ACHN (cell line): ENCODE measurements at regions not wholly inside any gene's neighbourhood (a gene's known extent, or its start where the extent isn't known, plus 50 kb on each side); places are given as distances from the start of the nearest gene placed in this dataset.

Source experiments
- DNase-seq: peaks from one replicate; pipeline ENCODE4 v3.0.0-alpha.2; 2015
- in situ Hi-C: cut with HindIII; loops from 2 replicates; pipeline ENCODE4 v1.10.0; 2017; ENCODE audit warnings: low sequenced_read_pairs, low pct_ligation_motif_present, low pct_unique_long_range_greater_than_20kb

DNA sequence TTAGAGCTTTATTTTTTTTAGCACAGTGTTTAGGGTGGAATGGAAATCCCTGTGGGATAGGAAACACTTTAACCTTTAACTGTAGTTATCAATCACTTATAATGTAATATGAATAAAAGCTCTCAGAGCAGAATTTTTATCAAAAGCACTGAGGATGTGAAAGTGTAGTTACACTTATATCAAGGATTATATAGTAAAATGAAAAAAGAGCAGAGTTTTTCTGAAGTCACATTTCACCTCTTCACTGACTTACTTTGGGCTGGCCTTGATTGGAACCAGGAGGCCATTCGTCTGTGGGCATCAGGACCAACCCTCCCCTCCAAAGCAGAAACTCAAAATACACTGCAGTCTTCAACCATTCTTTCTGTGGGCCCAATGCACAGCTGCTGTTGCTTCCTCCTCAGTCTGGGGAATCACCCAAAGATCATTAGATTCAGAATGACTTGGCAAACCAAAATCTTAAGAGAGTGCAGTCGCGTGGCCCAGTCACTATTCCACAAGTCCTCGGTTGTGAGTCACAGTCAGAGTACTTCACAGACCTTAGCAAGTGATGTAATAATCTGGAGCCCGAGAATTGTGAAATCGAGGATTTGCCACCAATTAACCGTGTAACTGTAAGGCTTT lies 132.6 kb upstream of the COL8A1 start:
- DNase-seq = peak; percentile 41
- in situ Hi-C loops = no loop called here

DNA sequence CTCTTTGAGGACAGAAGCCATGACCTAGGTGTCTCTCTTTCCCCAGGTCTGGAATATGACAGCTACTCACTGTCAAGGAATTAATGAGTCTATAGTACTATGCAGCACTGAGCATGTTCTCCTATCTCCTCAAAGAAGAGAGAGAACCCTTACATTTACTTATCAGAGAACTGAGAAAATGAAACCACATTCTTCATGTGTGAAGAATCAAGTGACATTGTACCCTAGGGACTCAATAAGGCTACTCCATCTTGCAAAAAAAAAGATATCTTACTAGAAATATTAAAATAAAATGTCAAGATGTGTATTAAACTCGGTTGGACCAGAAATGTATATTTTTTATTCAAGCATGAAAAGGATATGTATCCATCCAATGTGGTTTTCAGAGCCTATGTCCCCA lies 133.2 kb upstream of the COL8A1 start:
- DNase-seq = no peak
- in situ Hi-C loops = no loop called here

DNA sequence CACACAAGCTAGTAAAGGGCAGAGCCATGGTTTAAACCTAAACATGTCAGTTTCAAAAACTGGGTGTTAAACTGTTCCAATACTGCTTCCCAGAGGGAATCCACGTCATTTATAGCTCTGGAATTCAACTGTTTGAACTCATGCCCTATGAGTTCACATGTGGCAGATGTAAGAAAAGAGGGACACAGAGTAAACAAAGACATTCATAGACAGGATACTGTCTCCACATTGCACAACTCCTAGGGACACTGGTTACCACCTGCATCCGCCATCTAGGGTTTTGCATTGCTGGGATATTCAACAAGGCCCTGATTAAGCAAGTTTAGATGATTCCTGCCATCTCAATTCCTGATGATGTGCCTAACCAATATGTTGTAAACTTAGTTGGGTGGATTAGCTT lies 134.1 kb upstream of the COL8A1 start:
- in situ Hi-C loops = no loop called here
- no peak for DNase-seq

DNA sequence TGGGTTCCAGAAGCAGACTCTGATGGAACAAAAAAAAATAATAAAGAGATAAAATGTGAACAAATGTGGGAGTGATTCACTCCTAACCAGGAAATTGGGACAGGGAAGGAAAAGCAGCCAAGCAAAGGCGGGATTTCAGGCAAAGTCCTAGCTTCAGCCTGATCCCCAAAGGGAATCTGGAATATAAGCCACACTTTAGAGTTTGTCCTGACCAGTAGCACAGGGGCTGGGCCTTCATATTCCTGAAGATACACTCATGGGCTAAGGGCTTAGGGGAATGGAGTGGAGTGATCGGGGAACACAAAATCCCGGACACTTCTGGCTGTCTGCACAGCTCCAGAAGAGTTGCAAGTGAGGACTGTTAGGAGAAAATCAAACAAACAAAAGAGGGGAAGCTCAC lies 135.0 kb upstream of the COL8A1 start:
- DNase-seq = no peak
- in situ Hi-C loops = no loop called here

DNA sequence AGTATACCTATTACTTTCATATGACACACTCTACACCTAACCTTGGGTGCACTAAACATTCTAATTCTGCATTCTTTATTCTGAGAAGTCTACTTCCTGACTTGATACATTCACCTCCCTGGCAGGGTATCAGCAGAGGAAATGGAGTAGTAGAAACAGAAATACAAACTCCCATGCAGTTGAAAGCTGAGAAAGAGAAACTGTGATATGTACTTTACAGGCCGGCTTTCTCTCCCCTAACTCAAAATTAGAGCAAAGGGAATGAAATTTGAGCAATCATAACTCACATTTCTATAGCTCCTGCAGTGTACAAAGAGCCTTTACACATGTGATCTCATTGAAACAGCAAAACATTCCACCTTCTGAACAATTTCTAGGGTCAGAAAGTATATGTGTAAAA lies 135.5 kb upstream of the COL8A1 start:
- in situ Hi-C loops = no loop called here
- DNase-seq = no peak

DNA sequence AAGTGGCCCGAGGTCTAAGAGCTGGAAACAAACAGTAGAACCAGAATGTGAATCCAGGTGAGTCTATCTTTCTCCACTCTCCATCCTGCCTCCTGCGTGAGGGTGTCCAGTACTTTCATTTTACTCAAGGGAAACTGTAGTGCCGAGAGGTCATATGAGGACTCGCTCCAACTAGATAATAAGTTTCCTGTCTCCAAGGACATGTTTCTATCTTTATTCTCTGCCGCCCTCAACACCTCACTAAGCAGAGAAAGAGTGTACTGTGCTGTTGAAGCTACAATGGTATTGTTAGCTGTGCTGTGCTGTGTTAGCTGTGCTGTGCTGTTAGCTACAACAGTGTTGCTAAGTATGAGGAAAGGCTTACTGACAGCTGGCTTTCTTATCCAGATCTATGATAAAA lies 137.9 kb upstream of the COL8A1 start:
- no peak for DNase-seq
- in situ Hi-C loops = no loop called here

DNA sequence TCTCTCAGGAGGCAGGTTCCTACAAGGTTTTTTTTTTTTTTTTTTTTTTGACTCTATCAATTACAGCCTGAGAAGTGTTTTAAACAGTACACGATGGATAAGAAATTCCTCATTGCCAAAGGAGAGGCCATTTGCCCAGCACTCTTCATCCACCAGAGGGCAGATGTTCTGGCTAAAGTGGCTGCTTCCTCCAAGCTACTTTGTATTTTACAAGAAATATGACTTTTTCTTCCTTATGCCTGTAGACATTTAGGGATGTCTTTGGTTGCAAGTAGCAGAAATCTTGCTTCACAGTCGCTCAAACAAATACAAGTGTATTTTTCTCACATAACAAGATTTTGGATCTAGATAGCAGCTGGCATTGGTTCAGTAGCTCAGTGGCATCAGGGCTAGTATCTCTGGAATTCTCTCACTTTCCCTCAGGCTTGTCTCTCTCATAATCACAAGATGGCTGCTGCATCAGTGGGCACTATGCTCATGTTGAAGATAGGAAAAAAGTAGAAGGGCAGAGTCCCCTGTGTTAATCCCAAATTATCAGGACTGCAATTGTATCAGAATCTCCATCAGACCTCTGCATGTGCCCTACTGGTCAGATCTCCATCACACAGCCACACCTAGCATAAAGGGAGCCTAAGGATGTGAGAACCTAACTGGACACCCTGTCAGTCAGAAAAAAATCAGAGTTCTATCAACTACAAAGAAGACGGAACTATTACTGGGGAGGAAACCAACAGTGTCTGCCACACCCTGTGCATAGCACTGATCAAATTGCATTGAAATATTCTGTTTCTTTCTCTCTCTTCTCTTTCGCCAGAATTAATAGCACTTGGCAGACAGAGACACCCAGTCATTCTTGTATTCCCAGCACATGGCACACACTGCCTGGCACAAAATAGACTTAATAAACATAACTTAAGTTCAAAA lies 138.9 kb upstream of the COL8A1 start:
- DNase-seq = peak; percentile 58
- in situ Hi-C loops = no loop called here

DNA sequence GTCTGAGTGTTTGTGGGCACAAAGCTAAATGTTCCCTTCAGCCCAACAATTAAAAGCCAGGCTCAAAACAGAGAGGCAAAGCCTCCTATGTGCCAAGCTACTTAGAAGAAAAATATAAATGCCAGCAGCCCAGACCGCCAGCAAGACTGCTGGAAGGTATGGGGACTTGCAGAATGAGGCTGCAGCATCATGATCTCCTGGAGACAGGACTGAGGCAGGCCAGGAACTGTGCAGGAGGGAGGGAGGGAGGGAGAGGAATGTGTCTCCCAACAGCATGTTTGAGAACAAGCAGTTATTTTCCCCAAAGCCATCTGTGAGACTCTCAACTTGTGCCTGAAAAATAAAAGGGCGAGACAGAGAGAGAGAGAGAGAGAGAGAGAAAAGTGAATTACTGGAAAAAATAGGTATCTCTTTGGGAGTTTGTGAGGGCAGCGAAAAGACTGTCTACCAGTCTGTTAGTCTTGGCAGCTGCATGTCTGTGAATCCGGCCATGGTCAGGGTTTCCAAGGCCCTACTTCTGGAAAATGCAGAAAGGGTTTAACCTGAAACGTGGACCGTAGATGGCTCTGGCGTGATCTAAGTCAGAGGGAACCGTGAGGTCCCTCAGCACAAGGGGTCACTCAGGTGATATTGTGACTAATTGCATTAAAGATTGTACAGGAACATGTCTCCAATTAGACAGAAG lies 139.7 kb upstream of the COL8A1 start:
- in situ Hi-C loops = no loop called here
- no peak for DNase-seq

DNA sequence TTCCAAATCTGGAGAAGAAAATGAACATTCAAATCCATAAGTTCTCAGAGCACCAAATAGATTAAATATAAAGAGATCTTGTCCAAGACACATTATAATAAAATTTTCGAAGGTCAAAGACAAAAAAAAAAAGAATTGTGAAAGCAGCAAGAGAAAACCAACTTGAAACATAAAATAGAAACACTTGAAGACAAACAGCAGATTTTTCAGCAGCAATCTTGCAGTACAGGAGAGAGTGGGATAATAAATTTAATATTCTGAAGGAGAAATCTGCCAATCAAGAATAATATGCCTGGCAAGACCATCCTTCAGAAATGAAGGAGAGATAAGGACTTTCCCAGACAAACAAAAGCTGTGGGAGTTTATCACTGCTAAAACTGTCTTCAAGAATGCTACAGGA lies 150.5 kb upstream of the COL8A1 start:
- in situ Hi-C loops = no loop called here
- no peak for DNase-seq

DNA sequence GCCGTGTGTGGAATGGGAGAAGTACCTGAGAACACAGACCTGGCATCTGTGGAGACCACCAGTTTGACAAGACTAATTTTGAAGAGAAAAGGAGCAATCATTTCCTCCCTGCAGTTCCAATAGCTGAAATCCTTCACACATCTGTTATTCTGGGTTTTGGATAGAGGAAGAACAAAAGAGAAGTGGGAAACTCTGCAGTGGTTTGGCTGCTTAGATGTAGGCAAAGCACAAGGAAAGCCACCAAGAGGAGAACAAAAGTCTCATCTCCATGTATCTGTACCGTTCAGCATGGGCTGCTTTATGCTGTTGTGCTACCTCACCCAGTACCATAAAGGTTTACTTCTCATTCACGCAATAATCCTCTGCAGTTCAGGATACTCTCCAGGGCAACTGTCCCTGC lies 153.1 kb upstream of the COL8A1 start:
- in situ Hi-C loops = no loop called here
- DNase-seq = no peak

DNA sequence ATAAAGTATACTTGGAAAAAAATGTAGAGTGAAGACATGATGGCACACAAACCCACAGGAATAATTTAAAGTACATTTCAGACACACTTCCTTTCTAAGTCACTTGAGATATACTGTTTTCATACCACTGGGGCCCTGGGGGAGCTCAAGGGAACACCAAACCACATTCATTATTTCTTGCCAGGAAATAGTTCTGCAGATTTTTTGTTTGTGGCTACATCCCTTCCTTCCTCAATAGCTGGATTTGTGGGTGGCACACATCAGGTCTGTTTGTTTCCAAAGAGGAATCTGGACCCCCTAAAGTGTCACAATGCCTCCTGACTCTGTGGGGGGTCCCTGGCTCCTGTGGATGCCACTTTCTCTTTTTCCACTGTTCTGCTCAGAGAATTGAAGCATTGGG lies 153.5 kb upstream of the COL8A1 start:
- DNase-seq = no peak
- in situ Hi-C loops = no loop called here

DNA sequence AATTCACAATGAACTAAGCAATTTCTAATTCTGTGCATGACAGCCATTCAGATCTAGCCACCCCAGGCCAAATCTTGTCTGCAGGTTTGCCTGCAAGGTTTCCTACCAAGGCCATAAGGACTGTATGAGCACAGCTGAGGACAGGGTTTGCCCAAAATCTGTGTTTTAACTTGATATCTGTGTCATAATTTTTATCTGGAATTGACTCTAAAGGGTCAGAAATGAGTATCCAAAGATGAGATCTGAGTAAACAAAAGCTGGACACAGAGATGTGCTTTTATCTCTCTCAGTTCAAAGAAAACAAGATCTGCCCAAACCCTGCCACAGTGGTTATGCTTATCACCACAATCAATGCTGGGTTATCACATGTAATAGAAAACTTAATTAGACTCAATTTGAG lies 154.6 kb upstream of the COL8A1 start:
- in situ Hi-C loops = no loop called here
- no peak for DNase-seq

DNA sequence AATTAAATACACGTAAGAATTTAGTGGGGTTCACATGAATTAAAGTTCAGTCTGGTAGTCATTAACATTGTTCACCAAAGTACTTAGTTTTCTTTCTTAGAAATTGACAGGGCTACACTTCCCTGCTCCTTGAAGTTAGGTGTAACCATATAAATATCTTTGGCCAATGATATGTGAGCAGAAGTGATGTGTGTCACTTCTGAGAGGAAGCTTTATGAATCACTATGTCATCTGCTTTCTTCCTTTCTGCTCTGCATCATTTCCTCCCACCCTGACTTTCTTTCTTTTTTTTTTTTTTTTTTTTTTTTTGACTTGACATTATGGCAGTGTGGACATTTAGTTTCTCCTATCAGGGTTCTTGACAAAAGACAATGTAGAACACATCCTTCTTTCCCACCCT lies 156.2 kb upstream of the COL8A1 start:
- no peak for DNase-seq
- in situ Hi-C loops = no loop called here

DNA sequence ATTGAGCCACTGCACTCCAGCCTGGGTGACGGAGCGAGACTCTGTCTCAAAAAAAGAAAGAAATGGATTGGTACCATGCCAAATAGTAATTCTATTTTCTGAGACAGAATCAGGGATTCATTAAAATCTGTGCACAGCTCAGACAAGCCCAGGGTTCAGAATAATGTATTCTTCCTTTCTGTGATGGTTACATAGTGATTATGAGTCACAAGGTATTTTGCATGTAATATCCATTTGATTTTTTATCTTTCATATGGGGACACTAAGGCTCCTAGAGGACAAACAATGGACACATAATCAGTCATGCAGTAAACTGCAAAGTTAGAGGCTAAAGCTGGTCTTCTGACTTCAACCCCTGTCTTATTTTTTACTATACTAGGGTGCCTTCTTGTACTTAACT lies 156.8 kb upstream of the COL8A1 start:
- in situ Hi-C loops = no loop called here
- DNase-seq = no peak

DNA sequence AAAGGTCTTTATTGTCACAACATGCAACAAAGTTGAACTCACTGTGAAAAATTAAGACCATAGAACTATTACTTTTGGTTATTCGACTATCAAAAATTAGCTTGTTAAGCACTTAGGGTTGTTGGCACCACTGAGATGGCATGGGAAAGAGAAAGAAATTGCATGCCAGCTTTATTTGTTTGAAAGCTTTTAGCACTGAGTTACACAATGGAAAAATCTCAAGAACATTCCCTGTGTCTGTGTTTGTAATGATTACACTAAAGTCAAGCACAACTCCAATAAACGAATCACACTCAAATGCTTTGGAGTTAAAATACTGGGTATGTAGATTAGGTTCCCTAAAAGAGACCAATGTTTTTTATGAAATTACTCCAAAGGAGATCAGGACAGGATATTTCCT lies 158.6 kb upstream of the COL8A1 start:
- DNase-seq = no peak
- in situ Hi-C loops = no loop called here

DNA sequence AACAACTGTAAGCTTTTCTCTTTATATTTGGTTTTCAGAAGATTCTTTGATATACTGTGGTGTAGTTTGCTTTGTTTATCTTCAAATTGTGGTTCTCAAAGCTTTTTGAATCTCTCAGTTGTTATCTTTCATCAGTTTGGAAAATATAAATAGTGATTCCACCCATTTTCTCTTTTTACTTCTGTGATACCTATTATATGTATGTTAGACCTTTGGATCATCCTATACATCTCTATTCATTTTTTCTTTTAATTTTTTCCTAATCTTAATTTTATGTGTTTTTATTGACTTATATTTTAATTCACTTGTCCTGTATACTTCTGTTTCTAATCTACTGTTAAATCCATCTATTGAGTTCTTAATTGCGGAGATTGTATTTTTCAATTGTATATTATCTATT lies 160.7 kb upstream of the COL8A1 start:
- in situ Hi-C loops = no loop called here
- DNase-seq = no peak

DNA sequence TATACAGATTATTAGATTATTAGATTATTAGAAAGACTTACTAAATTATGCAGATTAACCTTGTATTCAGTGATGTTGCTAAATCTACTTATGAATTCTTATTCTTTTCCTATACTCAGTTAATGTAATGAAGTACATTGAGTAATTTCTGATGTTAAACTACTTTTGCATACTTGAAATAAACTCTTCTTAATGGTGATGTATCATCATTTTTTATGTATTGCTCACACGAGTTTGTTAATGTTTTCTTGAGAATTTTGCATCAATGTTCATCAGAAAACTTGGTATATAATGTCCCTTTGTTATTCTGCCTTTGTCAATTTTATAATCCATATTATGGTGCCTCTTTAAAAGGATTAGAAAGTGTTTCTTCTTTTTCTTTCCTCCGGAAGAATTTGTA lies 163.2 kb upstream of the COL8A1 start:
- DNase-seq = no peak
- in situ Hi-C loops = no loop called here

DNA sequence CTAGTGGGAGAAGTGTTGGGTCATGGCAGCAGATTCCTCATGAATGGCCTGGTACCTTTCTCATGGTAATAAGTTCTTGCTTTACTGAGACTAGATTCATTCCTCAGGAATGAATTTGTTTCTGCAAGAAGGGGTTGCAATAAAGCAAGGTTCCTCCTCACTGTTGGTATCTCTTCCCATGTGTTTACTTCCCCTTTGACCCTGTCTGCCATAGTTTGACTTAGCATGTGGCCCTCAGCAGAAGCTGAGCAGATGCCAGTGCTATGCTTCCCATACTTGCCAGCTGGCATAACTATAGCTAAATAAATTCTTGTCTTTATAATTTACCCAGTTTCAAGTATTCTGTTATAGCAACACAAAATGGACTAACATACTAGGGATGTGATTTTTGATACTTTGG lies 163.6 kb upstream of the COL8A1 start:
- no peak for DNase-seq
- in situ Hi-C loops = no loop called here

DNA sequence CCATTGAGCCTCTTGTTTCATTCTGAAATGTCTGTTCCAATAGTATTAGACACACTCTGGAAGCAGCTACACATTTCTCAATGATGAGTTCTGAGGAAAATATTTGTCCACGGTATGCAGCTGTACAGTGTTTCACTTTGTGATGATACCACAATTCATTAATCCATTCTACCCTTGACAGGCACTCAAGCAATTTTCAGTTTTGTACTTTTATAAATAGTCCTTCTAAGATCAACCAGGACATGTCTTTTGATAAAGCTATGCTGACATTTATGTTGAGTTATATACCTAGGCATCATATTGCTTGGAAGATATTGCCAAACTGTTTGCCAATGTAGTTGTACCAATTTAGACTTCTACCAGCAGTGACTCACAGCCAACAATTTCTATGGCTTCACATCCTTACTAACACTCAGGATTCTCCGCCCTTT lies 165.1 kb upstream of the COL8A1 start:
- in situ Hi-C loops = no loop called here
- no peak for DNase-seq

DNA sequence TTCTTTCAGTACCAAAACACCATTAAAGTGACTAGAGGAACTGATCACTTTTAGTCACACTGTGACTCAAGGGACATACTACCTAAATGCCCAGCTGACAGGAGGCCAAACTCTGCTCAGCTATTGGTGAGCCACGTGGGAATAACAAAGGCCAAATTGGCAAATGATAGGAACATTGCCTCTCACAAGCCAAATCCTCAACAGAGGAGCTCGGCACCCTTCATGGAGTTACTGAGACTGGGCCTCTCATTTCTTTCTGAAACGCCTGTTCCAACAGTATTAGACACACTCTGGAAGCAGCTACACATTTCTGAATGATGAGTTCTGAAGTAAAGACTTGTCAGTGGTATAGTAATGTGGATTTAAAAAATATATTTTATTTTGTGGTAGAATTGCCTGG lies 166.0 kb upstream of the COL8A1 start:
- in situ Hi-C loops = no loop called here
- DNase-seq = no peak
